ENCODE measurements at regions not wholly inside any gene's neighbourhood (a gene's known extent, or its start where the extent isn't known, plus 50 kb on each side); places are given as distances from the start of the nearest gene placed in this dataset.

GRCh38 chr10:130261306-130261705, 125.1 kb downstream of the GLRX3 start:
- TF ChIP-seq CTCF (IDR thresholded peaks at IDR 0.05) (no peak), EP300 (IDR thresholded peaks at IDR 0.05; ENCODE audit: low read depth) (no peak)
